HG03280 (cell line): ENCODE measurements at regions not wholly inside any gene's neighbourhood (a gene's known extent, or its start where the extent isn't known, plus 50 kb on each side); places are given as distances from the start of the nearest gene placed in this dataset.
"Not testable (repeated sequence)": the region's sequence is repeated elsewhere in the genome, so short reads cannot be mapped to it uniquely, and the experiment has no call there.

Source experiments
- ATAC-seq: cut with Tn5 transposase; IDR thresholded peaks from one replicate; pipeline ENCODE4 v1.9.1; 2021; ENCODE audit warnings: mild to moderate bottlenecking, moderate library complexity; ENCODE audit not compliant: unreplicated experiment

GRCh38 chr5:163569284-163569683 is 63.9 kb downstream of the MAT2B start:
- ATAC-seq, result no peak

GRCh38 chr5:163571744-163572143 is 66.3 kb downstream of the MAT2B start:
- no peak for ATAC-seq

GRCh38 chr5:163574472-163575440 is 69.3 kb downstream of the MAT2B start:
- no peak for ATAC-seq

- no peak for ATAC-seq
These were observed 73.2 kb downstream of the MAT2B start for GRCh38 chr5:163578652-163579051.

- no peak for ATAC-seq
These were observed 74.3 kb downstream of the MAT2B start for GRCh38 chr5:163579729-163580128.

- ATAC-seq, result no peak
These were observed 75.1 kb downstream of the MAT2B start for GRCh38 chr5:163580516-163580915.

GRCh38 chr5:163583491-163584153 is 78.2 kb downstream of the MAT2B start:
- not testable (repeated sequence) for ATAC-seq

- no peak for ATAC-seq
These were observed 79.8 kb downstream of the MAT2B start for GRCh38 chr5:163585206-163585605.

- ATAC-seq, result no peak
These were observed 81.1 kb downstream of the MAT2B start for GRCh38 chr5:163586531-163586956.

- ATAC-seq, result no peak
These were observed 89.5 kb downstream of the MAT2B start for GRCh38 chr5:163594951-163595350.

- no peak for ATAC-seq
These were observed 90.7 kb downstream of the MAT2B start for GRCh38 chr5:163595932-163596607.

GRCh38 chr5:163596608-163597315 is 91.3 kb downstream of the MAT2B start:
- ATAC-seq, result no peak

GRCh38 chr5:163604013-163604412 is 98.6 kb downstream of the MAT2B start:
- no peak for ATAC-seq

- no peak for ATAC-seq
These were observed 101.8 kb downstream of the MAT2B start for GRCh38 chr5:163607256-163607655.

GRCh38 chr5:163608621-163609020 is 103.2 kb downstream of the MAT2B start:
- no peak for ATAC-seq

- ATAC-seq, result no peak
These were observed 104.5 kb downstream of the MAT2B start for GRCh38 chr5:163609910-163610309.

- no peak for ATAC-seq
These were observed 107.1 kb downstream of the MAT2B start for GRCh38 chr5:163612358-163613149.

- ATAC-seq, result no peak
These were observed 107.7 kb downstream of the MAT2B start for GRCh38 chr5:163613150-163613442.

- no peak for ATAC-seq
These were observed 109.4 kb downstream of the MAT2B start for GRCh38 chr5:163614787-163615186.

GRCh38 chr5:163619273-163619934 is 114.0 kb downstream of the MAT2B start:
- no peak for ATAC-seq
